Right lobe of liver (tissue), 4 donors: ENCODE measurements at regions not wholly inside any gene's neighbourhood (a gene's known extent, or its start where the extent isn't known, plus 50 kb on each side); places are given as distances from the start of the nearest gene placed in this dataset.

Source experiments
- POLR2A ChIP-seq: fragments of 450-650 bp; IDR thresholded peaks from one replicate; pipeline ENCODE4 v1.6.1; 2017; ENCODE audit warnings: antibody characterized with exemption, mild to moderate bottlenecking
- TF ChIP-seq, protein P1 (sequence below), 4 donors: fragments of 200-600 bp in 3 of 4; fragments of 450-650 bp in 1 of 4; IDR thresholded peaks; one replicate each; pipeline versions ENCODE4 v1.5.1 to v1.8.0; 2016 to 2022; ENCODE audit warnings: antibody characterized with exemption in 4 of 4, mild to moderate bottlenecking in 2 of 4
- donor health status: DM: no; HTN: no; CAD: no.
- donor health status: DM: no; HTN: no; CAD: no.
- donor health status: DM: no; HTN: yes; CAD: no.

- TF ChIP-seq, protein P1, sequence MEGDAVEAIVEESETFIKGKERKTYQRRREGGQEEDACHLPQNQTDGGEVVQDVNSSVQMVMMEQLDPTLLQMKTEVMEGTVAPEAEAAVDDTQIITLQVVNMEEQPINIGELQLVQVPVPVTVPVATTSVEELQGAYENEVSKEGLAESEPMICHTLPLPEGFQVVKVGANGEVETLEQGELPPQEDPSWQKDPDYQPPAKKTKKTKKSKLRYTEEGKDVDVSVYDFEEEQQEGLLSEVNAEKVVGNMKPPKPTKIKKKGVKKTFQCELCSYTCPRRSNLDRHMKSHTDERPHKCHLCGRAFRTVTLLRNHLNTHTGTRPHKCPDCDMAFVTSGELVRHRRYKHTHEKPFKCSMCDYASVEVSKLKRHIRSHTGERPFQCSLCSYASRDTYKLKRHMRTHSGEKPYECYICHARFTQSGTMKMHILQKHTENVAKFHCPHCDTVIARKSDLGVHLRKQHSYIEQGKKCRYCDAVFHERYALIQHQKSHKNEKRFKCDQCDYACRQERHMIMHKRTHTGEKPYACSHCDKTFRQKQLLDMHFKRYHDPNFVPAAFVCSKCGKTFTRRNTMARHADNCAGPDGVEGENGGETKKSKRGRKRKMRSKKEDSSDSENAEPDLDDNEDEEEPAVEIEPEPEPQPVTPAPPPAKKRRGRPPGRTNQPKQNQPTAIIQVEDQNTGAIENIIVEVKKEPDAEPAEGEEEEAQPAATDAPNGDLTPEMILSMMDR (IDR thresholded peaks at IDR 0.05): no peak
- no peak for TF ChIP-seq POLR2A
Measured at GRCh38 chr9:23171479-23171878, 654.6 kb downstream of the ELAVL2 start.
